HG03103 (cell line): ENCODE measurements at regions not wholly inside any gene's neighbourhood (a gene's known extent, or its start where the extent isn't known, plus 50 kb on each side); places are given as distances from the start of the nearest gene placed in this dataset.

Source experiments
- ATAC-seq: cut with Tn5 transposase; IDR thresholded peaks from one replicate; pipeline ENCODE4 v1.9.1; 2021; ENCODE audit warnings: low read depth; ENCODE audit not compliant: unreplicated experiment

GRCh38 chr1:38724160-38725131 is 135.1 kb downstream of the RRAGC start:
- ATAC-seq = no peak

- no peak for ATAC-seq
Measured at GRCh38 chr1:38721816-38722215, 137.8 kb downstream of the RRAGC start.

GRCh38 chr1:38719880-38720279 is 139.7 kb downstream of the RRAGC start:
- no peak for ATAC-seq

- no peak for ATAC-seq
Measured at GRCh38 chr1:38718031-38718430, 141.5 kb downstream of the RRAGC start.

- ATAC-seq = no peak
Measured at GRCh38 chr1:38716229-38716628, 143.3 kb downstream of the RRAGC start.

- no peak for ATAC-seq
Measured at GRCh38 chr1:38715415-38715814, 144.2 kb downstream of the RRAGC start.

- no peak for ATAC-seq
Measured at GRCh38 chr1:38712046-38712445, 147.5 kb downstream of the RRAGC start.

GRCh38 chr1:38708701-38709258 is 150.8 kb downstream of the RRAGC start:
- ATAC-seq = no peak

- no peak for ATAC-seq
Measured at GRCh38 chr1:38701088-38701487, 158.5 kb downstream of the RRAGC start.

- no peak for ATAC-seq
Measured at GRCh38 chr1:38700077-38700470, 159.5 kb downstream of the RRAGC start.

GRCh38 chr1:38699330-38700076 is 160.1 kb downstream of the RRAGC start:
- ATAC-seq = no peak

- ATAC-seq = no peak
Measured at GRCh38 chr1:38697387-38697786, 162.2 kb downstream of the RRAGC start.

- no peak for ATAC-seq
Measured at GRCh38 chr1:38696371-38696770, 163.2 kb downstream of the RRAGC start.

- no peak for ATAC-seq
Measured at GRCh38 chr1:38693759-38694158, 165.8 kb downstream of the RRAGC start.

GRCh38 chr1:38693031-38693430 is 166.5 kb downstream of the RRAGC start:
- no peak for ATAC-seq

GRCh38 chr1:38690790-38691449 is 168.7 kb downstream of the RRAGC start:
- no peak for ATAC-seq

GRCh38 chr1:38686927-38687255 is 172.7 kb downstream of the RRAGC start:
- ATAC-seq = no peak

GRCh38 chr1:38686167-38686926 is 173.2 kb downstream of the RRAGC start:
- ATAC-seq = no peak

GRCh38 chr1:38685388-38685787 is 174.2 kb downstream of the RRAGC start:
- no peak for ATAC-seq

GRCh38 chr1:38680801-38681510 is 178.6 kb downstream of the RRAGC start:
- no peak for ATAC-seq
